NCI-H345 (cell line): ENCODE measurements at regions not wholly inside any gene's neighbourhood (a gene's known extent, or its start where the extent isn't known, plus 50 kb on each side); places are given as distances from the start of the nearest gene placed in this dataset.

Source experiments
- DNase-seq: peaks from one replicate; lab custom pipeline; 2025; lab: John Stamatoyannopoulos, UW

DNA sequence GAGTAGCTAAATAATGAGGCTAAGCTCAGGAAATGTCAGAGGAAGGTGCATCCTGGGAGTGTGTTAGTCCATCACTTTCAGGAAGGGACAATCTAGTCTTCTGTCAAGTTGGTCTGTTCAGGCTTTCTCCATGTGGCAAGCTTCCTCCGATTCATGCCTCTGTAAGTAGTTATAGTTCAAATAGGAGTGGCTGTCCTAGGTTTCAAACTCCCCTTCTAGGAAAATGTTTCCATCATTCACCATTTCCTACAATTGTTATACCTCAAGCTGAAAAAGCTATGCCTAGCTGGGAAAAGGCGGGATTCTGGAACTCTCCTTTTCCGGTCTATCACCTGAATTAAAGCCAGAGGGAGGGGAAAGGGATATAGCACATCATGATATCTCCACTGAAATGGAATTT lies 287.7 kb upstream of the ZSWIM2 start:
- DNase-seq: no peak

DNA sequence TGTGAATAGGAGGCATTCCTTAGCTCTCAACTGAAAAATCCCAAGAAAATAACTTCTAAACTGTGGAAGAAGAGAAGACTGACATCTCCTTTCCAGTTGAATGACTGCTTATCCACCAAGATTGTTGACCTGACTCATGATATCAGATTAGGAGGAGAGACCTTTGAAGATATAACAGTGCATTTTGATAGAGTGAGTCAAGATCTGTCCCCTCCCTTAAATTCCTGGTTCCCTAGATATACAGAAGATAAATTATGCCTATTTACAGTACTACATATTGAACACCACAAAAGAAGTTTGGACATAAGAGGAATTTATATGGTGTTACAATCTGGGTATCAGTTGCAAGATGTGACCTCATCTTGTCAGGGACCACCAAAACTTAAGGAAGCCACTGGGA lies 285.3 kb upstream of the ZSWIM2 start:
- no peak for DNase-seq

DNA sequence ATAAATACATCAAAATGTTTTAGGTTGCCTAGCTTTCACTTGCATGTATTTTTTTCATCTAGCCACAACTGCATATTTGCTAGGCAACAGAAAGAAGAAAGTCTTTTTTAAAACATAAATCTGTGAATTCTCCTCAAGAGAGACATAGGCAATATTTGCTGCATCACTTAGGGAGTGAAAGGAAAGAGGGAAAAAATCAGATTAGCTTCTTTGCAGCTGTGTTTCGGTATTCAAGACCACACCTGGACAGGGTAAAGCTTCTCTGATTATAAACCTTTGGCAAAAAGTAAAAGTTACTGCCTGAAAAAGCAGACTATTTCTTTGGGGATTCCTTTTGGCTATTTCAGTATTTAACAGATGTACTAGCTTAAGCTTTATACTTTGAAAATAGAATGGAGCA lies 280.9 kb upstream of the ZSWIM2 start:
- DNase-seq: no peak

DNA sequence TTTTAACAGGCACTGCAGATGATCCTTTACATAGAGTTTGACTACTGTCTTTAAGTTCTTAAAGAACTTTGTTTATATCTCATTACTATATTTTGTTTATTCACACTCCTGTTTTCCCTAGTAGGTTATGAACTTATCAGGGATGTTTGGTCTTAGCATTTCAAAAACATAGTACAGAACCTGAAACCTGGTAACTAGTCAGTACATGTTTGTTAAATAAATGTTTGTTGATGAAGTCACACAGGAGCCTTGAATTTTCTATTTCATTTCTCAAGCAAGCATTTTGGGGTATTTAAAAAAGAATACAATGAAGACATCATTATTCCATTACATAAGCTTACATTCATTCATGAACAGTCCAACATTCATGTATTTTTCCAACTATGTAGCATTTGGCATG lies 280.3 kb upstream of the ZSWIM2 start:
- no peak for DNase-seq

DNA sequence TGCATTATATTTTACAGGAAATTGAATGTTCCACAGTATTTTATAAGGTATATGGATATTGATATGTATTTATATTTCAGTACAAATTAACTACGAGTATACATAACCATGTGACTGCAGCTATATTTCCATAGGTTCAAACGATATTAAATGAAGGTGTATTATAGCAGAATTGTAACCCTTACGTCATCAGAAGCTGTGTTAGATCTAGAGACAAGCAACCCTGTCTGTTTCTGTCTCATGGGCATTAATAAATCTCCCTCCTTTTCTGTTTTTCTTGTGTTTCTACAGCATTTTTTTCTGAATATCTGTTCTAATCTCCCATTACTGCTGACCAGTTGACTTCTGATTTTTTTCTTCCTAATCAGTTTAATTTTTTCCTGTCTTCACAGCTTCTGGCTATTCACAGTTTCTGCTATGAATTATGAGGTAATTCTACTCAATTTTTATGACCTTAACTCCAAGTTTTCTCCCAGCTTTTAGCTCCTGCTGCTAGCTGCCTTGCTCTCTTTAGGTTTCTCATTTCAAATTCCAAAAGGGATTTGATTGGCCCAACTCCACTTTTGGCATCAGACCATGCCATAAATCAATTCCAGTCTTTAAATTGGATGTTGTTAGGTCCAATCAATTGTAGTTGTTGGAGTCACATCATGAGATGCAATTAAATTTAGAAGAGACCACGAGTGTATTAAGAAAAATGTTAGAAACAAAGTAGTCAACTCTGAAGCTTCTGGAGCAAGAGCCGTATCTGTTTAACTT lies 277.5 kb upstream of the ZSWIM2 start:
- no peak for DNase-seq

DNA sequence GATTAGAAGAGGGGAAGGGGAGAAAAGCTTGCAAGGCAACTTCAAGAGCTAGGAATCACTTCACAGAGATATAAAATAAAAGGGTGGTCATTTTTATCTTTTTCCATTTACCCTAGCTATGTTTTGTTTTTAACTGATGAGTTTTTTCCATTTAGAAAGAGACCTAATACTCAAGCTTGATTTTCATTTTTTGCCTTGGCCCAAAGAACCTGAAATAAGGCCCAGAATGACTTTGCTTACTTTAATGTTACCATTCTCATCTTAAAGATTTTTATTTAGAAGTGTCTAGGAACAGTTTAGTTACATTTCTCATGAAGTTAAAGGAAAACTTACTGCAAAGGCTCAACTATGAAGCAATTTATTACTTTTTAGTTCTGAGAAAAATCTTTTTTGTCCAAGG lies 276.3 kb upstream of the ZSWIM2 start:
- no peak for DNase-seq

DNA sequence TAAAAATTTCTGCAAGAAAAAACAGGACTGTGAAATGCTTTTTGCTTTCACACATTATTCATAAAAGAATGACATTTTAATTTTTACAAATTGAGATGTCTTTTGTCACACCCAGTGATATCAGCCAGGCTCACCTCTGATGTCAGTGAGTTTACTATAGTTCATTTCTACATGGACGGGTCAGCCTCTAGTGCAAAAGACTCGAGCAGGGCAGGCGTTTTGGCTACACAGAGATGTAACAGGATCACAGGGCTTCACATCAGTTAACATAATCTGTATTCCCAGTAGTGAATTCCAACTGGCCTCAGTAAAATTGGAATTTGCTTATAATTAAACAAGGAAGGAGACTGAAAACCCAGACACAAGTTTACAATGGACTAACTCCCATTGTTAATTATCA lies 275.6 kb upstream of the ZSWIM2 start:
- no peak for DNase-seq

DNA sequence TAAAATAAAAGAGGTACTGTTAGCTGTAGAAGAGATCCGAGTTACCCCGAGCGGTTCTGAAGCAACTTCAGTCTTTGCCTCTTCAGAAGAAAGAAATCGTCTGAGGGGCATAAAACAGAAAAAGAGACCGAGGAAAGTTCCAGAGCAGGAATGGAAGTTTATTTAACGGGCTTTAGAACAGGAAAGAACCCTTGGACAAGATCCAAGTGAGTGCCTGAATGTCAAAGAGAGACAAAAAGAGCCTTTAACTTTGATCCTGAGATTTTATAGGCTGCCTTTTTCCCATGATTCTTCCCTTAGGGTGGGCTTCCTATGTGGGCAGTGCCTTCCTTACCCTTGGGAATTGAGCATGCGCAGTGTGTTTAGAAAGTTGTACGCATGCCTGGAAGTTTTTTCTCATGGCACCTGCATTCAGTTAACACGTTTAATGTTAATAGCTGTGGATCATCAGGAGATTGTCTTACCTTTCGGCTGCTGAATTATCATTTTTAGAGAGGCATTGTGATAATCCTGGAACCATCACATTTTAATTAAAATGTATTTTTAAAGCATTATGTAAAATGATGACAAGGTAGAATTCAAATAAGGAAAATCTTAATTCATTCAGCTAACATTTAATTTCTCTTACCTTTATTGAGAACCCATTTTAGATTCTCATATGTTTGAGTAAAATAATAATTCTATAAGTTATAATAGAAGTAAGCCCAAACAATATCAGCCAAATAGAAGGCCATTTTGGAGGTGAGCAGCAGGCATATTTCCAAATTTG lies 269.5 kb upstream of the ZSWIM2 start:
- DNase-seq: no peak

DNA sequence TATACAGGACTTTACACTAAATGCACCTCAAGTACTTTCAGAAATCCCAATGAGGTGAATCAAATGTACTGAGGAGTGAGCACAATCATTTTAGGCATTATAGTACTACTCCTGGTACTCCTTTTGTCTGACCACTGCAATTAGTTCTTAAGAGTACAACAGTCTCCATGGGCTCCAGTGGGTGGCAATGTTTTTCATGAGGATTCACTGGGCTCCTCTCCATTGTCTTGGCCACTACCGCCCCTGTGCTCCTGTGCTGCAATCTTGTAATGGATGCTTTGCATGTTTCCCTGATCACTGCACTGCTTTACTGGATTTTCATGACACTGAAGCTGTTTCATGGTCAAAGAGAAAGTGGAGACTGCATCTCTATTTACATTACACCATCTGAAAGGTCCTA lies 268.5 kb upstream of the ZSWIM2 start:
- DNase-seq: no peak

DNA sequence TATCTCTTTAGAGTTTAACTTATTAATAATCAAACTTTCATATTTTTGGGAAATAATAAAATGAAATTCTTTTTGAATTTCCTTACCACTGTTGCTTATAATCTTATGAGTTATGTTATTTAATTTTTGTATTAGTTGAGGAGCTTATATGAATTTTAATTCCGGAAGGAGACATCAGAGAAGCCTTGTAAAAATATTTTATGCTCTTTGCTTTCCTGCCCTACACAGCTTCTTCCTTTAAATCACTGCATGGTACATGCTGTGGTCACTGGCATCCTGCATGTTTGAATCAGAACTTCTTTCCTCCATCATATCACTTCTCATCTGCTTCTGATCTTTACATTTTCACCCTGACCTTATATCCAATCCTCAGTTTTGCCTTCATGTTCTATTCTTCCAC lies 266.7 kb upstream of the ZSWIM2 start:
- DNase-seq: no peak

DNA sequence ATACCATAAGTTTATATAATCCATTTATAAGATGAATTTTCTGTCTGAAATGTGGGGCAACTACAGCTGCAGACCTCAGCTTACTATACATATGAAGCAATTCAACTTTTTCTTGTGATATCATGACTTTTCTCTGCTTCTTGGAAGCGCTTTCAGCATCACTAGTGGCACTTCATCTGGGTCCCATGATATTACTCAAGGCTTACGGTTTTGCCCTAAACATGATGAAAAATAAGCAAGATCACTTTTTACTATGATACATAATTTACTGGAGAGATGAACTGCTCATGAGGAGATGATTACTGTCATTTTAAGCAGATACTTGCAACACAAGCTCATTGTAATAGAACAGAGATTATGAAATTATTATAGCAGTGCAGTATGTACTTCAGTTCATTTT lies 258.0 kb upstream of the ZSWIM2 start:
- no peak for DNase-seq

DNA sequence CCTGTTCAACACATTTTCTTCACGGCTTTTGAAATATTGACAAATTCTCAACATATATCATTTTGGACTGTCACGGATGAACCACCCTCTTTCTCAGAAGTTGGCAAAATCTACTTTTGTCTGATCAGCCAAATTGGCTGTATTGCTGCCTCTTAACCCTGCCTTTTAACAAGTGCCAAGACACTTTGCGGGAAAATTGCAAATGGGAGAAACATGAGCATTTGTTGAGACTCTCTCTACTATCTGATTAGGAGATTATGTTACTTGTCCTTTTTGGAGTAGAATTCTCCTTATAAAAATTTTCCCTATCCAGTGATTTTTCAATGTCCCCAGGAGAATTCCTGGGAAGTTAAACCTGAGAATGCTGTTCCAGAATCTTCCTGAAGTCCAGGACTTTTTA lies 256.2 kb upstream of the ZSWIM2 start:
- no peak for DNase-seq

DNA sequence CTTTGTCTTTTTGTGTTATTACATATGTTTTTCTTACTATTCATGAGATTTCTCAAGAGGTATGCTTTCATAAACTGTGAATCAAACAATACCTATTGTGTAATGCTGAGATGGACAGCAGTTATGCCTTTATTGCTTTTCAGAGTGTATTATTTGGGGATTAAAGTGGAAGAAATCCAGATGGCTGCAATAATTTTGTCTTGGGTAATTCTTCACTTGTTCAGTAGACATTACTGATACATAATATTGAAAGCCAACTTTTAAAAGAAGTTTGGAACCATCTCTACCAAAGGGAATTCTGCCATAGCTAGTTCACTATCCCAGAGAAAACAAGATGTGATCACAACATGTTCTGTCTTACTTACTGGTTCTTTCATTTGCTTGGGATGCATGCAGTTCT lies 253.4 kb upstream of the ZSWIM2 start:
- no peak for DNase-seq

DNA sequence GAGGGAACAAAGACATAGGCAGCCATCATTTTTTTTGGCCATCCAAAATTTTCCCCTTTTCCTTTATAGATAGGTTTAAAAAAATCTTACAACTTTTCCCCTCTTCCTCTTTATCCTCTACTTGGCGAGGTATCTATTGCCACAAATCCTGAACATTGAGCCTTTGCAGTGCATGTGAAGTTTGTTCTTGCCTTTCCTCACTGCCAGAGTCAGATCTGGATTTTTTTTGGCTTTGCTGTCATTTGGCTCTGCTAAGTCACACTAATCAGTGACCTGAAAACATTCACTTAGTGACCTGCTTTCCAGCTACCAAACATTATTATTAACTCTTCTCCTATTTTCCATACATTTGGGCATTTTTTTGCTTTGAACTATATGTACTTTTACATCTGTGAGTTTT lies 249.2 kb upstream of the ZSWIM2 start:
- DNase-seq: no peak

DNA sequence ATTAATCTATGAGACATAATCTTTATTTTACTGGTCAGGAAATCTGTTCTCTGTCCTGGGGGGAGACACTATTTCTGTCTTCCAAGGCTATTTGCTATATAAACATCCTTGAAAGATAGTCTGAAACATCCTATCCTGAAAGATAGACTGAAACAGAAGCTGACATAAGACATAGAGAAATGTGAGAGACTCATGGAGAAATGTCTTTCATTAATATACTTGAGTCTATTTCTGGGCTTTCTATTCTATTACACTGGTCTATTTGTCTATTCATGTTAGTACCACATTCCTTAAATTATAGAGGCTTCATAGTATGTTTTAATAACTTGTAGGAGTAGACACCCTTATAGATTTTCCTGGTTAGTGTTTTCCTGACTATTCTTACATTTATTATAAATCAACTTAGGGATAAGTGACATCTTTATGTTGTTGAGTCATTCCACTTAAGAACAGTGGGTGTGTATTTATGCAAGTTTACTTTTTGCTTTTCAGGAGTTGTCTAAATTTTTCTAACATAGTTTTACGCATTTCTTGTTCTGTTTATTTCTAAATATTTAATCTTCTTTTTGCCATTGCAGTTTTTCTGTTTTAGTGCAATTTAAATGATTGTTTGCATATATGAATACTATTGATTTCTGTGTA lies 244.9 kb upstream of the ZSWIM2 start:
- DNase-seq: no peak

DNA sequence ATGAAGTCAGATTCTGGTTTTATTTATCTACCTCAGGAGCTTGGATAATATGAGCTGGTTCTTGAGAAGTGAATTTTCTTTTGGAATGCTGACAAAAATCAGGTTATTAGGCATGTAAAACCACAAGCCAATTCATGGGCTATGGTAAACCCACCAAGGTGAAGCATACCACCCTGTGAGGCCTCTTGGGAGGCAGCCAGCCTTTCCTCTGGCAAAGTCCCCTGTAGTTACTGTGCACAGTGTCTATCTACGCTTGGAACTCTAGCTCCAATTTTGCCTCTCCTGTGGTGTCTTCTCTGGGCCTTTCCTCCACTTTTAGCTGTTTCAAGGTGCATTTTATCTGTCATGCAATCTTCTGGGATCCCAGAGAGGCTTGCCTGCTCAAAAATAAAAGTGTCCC lies 242.7 kb upstream of the ZSWIM2 start:
- no peak for DNase-seq

DNA sequence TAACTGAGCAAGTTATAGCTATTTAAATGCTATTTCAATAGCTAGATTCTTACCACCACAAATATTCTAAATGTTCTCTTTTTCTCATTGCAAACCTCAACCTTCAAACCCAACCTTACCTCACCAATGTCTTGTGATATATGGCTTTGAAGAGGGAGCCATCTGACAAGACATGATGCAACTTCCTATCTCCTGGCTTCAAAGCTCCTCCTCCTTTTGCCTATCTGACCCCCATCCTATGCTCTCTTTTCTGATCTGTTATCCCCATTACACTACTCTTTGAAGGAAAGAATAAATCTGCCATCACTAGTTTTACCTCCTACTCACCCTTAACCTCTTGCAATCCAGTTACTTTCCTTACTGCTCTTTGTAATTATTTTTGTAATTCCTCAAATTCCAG lies 235.6 kb upstream of the ZSWIM2 start:
- DNase-seq: no peak

DNA sequence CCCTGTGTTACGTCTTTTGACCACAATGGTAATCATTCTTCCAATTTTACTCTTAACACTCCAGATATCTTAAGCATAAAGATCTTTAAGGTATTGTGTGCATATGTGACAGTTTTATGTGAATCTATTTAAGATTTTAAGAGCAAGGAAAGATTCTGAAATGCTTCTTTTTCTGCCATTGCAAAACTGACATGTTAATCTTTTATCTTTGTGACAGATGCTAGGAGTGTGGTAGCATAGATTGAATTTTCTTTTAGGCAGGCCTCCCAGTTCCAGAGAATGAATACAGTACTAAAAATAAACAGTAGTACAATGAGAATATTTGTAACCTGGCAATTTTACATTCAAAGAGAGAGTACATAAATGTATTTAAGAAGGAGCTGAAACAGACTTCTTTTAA lies 232.5 kb upstream of the ZSWIM2 start:
- DNase-seq: no peak

DNA sequence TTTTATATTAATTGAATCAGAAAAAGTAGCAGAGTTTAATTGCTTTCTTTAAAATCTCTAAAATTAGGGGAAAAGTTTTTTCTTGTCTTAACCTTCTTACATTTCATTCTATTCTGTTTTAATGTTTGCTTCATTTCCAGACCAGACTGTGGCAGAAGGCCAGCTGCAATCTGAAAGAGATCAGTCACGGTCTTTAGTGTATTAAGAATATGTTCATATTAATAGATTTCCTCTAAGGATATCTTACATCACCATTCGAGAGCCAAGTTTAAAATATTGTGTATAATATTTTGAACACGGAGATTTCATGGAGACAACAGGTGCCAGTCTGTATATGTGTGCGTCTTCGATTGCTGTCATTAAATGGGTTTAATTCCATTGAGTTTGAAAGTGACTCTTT lies 230.9 kb upstream of the ZSWIM2 start:
- DNase-seq: no peak

DNA sequence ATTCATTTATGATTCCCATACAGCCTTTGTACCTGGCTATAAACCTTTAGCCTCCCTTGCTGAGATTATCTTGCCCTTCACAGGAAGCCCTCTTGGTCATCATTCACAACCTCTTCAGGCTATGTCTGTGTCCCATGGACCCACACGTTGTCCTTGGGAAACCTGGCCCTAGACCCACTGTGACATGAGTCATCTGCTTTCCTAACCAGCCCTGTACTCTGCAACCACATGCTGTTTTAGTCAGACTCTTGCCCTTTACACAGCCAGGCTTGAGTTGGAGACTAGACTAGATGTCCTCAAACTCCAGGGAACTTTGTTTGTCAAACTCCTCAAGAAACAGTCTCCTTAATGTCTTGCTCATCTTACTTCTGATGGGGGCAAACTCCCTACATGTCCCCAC lies 229.3 kb upstream of the ZSWIM2 start:
- DNase-seq: no peak

DNA sequence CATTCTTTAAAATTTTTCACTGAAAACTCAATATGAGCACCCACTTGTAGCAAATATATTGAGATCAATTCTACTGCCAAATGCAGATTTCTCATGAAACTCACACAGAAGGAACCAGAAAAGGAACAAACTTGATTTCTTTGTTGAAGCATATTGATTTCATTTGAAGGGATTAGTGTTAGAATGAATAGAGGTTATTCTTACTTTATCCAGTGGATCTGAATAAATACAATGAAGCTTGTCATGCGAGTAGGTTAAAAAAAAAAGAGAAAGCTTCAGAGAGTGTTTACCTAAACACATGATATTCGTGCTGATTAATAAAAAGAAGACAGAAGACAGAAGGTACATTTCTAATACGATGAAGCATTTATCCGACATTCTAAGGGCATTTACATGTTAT lies 226.7 kb upstream of the ZSWIM2 start:
- DNase-seq: no peak

DNA sequence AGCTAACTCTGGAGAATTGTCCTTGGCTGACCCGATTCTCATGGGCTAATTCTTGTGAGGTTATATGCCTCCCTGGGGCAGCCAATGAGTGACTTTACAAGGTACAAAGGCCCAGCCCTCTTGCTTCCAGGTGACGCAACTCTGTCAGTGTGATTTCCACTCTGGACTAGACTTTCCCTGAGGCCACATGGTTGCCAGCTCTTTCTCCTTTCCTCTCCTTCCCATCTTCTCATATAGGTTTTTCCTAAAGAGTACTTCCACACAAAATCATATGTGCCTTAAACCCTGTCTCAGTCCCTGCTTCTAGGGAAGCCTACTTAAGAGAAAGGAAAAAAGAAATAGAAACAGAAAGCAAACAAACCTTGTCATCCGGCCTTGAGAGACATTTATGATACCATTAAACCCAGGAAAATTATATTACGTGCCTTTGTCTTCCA lies 226.2 kb upstream of the ZSWIM2 start:
- DNase-seq: no peak

DNA sequence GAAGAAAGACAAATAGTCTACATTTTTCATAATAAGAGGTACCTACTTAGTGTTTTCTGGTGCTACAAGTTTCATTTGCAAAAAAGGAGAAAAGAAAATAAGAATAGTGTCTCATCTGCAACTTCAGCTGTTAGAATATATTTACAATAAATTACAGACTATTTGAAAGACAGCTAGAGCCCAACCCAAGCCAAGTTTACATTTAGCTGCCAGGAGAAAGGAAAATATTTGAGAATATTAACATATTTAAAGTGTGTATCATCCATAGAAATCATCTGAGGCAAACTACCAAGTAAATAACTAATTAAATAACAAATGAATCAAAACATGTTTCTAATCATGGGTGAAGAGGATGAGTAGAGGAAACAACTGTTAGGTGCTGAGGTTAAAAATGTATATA lies 209.2 kb upstream of the ZSWIM2 start:
- DNase-seq: no peak
